Tibial nerve (tissue), 4 donors: ENCODE measurements at regions not wholly inside any gene's neighbourhood (a gene's known extent, or its start where the extent isn't known, plus 50 kb on each side); places are given as distances from the start of the nearest gene placed in this dataset.

Experiments used
- DNase-seq, 2 donors: peaks; one replicate each; pipeline ENCODE4 v3.0.0-alpha.2; 2019; ENCODE audit warnings: low spot score in 2 of 2
- H3K27ac ChIP-seq, 4 donors: fragments of 200-600 bp; sonication (generic) in 3 of 4; one replicate each; pipeline ENCODE4 v1.5.1; 2017 to 2019; ENCODE audit warnings: mild to moderate bottlenecking in 1 of 4
- H3K27me3 ChIP-seq, 2 donors: fragments of 200-600 bp; sonication (generic) in 1 of 2; one replicate each; pipeline versions ENCODE4 v1.5.1 to v1.6.0; 2017 to 2019
- H3K36me3 ChIP-seq, 3 donors: fragments of 200-600 bp; sonication (generic); one replicate each; pipeline ENCODE4 v1.5.1; 2018 to 2019
- H3K4me1 ChIP-seq, 4 donors: fragments of 200-600 bp; sonication (generic) in 3 of 4; one replicate each; pipeline ENCODE4 v1.5.1; 2017 to 2019
- H3K4me3 ChIP-seq, 4 donors: fragments of 200-600 bp; sonication (generic) in 3 of 4; one replicate each; pipeline ENCODE4 v1.5.1; 2017 to 2019; ENCODE audit warnings: mild to moderate bottlenecking in 1 of 4, moderate library complexity in 1 of 4
- H3K9me3 ChIP-seq, 4 donors: fragments of 200-600 bp; sonication (generic) in 3 of 4; one replicate each; pipeline ENCODE4 v1.5.1; 2017 to 2019
- EP300 ChIP-seq, 2 donors: sonication (generic); formaldehyde crosslinking; IDR thresholded peaks; one replicate each; pipeline ENCODE4 v1.6.1; 2017; ENCODE audit warnings: antibody characterized with exemption in 2 of 2, mild to moderate bottlenecking in 1 of 2
- POLR2A ChIP-seq, 2 donors: fragments of 450-650 bp; IDR thresholded peaks; one replicate each; pipeline ENCODE4 v1.6.1; 2017; ENCODE audit warnings: antibody characterized with exemption in 2 of 2, mild to moderate bottlenecking in 2 of 2, moderate library complexity in 2 of 2
- WGBS, 2 donors: methylation state at CpG; one replicate each; pipeline ENCODE4 v1.1.5; 2018; 5-methylcytosine and 5-hydroxymethylcytosine counted together
- TF ChIP-seq, protein P1 (sequence below), 5 experiments: fragments of 200-600 bp in 3 of 5; fragments of 450-650 bp in 2 of 5; sonication (generic) in 3 of 5; IDR thresholded peaks; one replicate each; pipeline ENCODE4 v1.5.1; 2016 to 2019; ENCODE audit warnings: antibody characterized with exemption in 5 of 5, mild to moderate bottlenecking in 3 of 5, moderate library complexity in 2 of 5

DNA sequence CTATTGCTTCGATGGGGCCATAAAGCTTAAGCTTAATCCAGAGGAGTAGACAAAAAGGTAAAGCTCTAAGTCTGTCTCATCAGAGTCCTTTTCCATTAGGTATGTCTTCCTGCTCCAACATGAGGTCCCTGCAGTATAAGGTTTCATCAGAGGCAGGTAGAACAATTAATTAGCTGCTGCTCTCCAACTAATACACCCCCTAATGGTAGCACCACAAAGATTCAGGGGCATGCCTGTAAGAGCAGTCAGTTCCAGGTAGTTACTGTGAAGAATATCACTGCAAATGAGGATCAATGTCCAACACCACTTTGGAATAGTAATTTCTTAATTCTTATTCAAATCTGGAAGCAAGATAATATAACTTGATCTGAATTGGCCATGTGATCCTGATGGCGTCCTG, 160.3 kb upstream of the ESRRG start:
- TF ChIP-seq POLR2A (IDR thresholded peaks at IDR 0.05) (no peak), EP300 (IDR thresholded peaks at IDR 0.05) (no peak)
- TF ChIP-seq, protein P1, sequence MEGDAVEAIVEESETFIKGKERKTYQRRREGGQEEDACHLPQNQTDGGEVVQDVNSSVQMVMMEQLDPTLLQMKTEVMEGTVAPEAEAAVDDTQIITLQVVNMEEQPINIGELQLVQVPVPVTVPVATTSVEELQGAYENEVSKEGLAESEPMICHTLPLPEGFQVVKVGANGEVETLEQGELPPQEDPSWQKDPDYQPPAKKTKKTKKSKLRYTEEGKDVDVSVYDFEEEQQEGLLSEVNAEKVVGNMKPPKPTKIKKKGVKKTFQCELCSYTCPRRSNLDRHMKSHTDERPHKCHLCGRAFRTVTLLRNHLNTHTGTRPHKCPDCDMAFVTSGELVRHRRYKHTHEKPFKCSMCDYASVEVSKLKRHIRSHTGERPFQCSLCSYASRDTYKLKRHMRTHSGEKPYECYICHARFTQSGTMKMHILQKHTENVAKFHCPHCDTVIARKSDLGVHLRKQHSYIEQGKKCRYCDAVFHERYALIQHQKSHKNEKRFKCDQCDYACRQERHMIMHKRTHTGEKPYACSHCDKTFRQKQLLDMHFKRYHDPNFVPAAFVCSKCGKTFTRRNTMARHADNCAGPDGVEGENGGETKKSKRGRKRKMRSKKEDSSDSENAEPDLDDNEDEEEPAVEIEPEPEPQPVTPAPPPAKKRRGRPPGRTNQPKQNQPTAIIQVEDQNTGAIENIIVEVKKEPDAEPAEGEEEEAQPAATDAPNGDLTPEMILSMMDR (IDR thresholded peaks at IDR 0.05): no peak
- Histone ChIP-seq H3K9me3 (no peaks in the 10 kb centered on the region), H3K36me3 (no peaks in the 10 kb centered on the region), H3K27me3 (no peaks in the 10 kb centered on the region), H3K27ac (no peak overlapping the region), H3K4me1 (no peaks in the 10 kb centered on the region), H3K4me3 (no peak overlapping the region)
- DNase-seq: no peak
- 92 to 98% methylated on average over 2 of the region's 2 CpGs for WGBS, 2 donors

DNA sequence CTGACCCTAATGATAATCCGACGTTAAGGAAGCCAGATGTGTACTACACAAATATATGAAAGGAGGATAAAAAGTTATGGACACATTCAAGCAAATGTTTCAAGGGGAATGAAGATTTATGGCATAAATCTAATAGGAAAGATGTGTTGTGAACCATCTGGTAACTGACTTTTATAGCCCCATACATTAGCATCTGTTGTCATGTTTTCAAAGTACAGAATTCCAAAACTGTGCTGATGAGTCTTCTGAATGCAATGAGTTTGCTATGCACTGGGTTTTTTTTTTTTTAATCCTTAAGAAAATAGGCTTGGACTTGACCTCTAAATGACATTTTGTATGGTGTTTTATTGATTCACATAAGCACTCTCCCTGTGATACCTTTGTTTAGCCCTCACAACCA, 158.5 kb upstream of the ESRRG start:
- Histone ChIP-seq H3K36me3 (no peaks in the 10 kb centered on the region), H3K4me3 (no peak overlapping the region), H3K9me3 (no peaks in the 10 kb centered on the region), H3K27me3 (no peaks in the 10 kb centered on the region), H3K27ac (no peak overlapping the region), H3K4me1 (no peaks in the 10 kb centered on the region)
- no peak for DNase-seq
- TF ChIP-seq POLR2A (IDR thresholded peaks at IDR 0.05) (no peak), EP300 (IDR thresholded peaks at IDR 0.05) (no peak)
- TF ChIP-seq, protein P1 (IDR thresholded peaks at IDR 0.05): no peak
- WGBS, 2 donors: 85 to 89% methylated on average over 2 of the region's 2 CpGs

DNA sequence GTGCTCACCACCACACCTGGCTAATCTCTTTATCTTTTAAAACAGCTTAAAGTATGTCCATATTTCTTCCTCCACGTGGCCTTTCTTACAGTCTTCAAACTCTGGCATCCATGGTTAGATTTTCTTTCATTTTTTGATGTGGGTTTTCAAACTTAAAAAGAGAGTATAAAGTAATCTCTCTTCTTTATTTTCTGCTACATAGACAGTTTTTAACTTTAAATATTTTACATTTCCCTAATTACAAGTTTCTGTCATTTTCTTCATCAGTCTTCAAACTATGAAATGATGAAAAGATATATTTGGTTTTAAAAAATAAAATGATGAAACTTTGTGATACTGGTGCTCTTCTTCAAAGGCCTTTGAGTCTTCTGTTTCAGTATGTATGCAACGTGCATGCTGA, 143.5 kb upstream of the ESRRG start:
- no peak overlapping the region for H3K4me3 ChIP-seq
- no peak for TF ChIP-seq POLR2A (IDR thresholded peaks at IDR 0.05)
- no peak for TF ChIP-seq EP300 (IDR thresholded peaks at IDR 0.05)
- TF ChIP-seq, protein P1 (IDR thresholded peaks at IDR 0.05): no peak
- H3K27ac ChIP-seq: no peak overlapping the region
- H3K9me3 ChIP-seq: no peaks in the 10 kb centered on the region
- no peaks in the 10 kb centered on the region for H3K36me3 ChIP-seq
- DNase-seq: no peak
- H3K4me1 ChIP-seq: no peaks in the 10 kb centered on the region
- H3K27me3 ChIP-seq: no peaks in the 10 kb centered on the region
- WGBS, 2 donors: 51 to 60% methylated on average over 2 of the region's 2 CpGs

DNA sequence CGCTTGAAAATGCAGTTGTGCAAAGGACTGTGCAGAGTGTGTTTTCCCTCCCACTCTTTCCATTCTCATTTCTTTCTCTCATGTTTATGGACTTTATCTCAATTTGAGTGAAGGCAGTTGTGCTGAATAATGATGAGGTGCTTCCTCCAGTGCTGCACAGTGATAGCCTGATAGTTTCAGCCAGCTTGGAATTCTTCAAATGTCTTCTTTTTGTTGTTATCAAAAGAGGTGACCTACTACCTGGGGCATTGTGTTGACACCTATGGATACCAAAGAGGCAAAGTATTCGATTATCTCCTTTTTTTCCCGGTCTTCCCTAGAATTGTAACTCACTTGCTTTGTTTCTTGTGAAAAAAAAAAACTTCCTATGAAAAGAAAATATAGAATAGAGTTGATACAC, 132.6 kb upstream of the ESRRG start:
- WGBS, 2 donors: 88 to 89% methylated on average over 3 of the region's 3 CpGs
- Histone ChIP-seq H3K4me1 (no peaks in the 10 kb centered on the region), H3K27me3 (no peaks in the 10 kb centered on the region), H3K36me3 (no peaks in the 10 kb centered on the region), H3K27ac (no peak overlapping the region), H3K9me3 (no peaks in the 10 kb centered on the region), H3K4me3 (no peak overlapping the region)
- no peak for DNase-seq
- TF ChIP-seq, protein P1 (IDR thresholded peaks at IDR 0.05): no peak
- TF ChIP-seq EP300 (IDR thresholded peaks at IDR 0.05): no peak
- no peak for TF ChIP-seq POLR2A (IDR thresholded peaks at IDR 0.05)

DNA sequence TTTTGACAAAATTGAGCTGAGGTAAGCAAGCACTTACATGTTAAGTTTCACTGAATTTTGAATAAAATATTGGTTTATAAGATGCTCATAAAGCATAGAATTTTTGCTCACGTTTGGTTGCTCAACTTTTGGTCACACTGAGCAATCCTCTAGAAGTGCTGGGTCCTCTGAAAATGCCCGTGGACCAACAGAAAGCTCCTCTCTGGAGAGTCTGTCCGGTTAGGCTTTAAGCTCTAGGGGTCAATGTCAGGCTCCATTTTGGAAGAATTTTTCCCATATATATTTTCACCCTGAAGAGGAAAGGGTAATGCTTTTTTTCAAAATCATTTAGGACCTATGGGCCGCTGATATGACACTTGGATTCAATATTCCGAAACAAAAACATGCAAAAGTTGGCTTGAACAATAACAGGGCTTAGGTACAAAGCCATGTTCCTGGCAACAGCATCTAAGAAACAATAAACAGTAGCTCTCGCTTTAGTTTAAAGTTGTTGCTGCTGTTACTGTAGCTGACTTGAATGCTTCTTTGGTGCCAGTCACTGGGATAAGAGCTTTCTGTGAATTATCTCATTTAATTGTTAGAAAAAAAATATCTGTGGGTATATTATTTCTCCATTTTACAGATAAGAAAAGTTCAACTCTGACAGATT, 131.7 kb upstream of the ESRRG start:
- Histone ChIP-seq H3K27me3 (no peaks in the 10 kb centered on the region), H3K9me3 (no peaks in the 10 kb centered on the region), H3K4me1 (no peaks in the 10 kb centered on the region), H3K27ac (no peak overlapping the region), H3K4me3 (no peak overlapping the region), H3K36me3 (no peaks in the 10 kb centered on the region)
- TF ChIP-seq POLR2A (IDR thresholded peaks at IDR 0.05) (no peak), EP300 (IDR thresholded peaks at IDR 0.05) (no peak)
- TF ChIP-seq, protein P1 (IDR thresholded peaks at IDR 0.05): no peak
- WGBS, 2 donors: 77 to 78% methylated on average over 6 of the region's 6 CpGs
- DNase-seq: no peak
